A549 (cell line): ENCODE measurements at regions not wholly inside any gene's neighbourhood (a gene's known extent, or its start where the extent isn't known, plus 50 kb on each side); places are given as distances from the start of the nearest gene placed in this dataset.

Experiments used
- ATAC-seq, 2 experiments: fragments of 200-7000 bp in 1 of 2; fragments of >200 bp in 1 of 2; cut with Nextera tagmentation in 1 of 2; cut with Tn5 transposase in 1 of 2; 3 replicates each; pipeline versions ENCODE4 v1.8.0 to v1.9.1; 2018 to 2020; ENCODE audit warnings: mild to moderate bottlenecking in 1 of 2, moderate library complexity in 1 of 2
- CTCF ChIA-PET: fragments of 300-600 bp; sonication (Branson Sonifier 250); formaldehyde crosslinking; extraction: SDS; loops from one replicate; lab custom pipeline; 2021; ENCODE audit warnings: antibody characterized with exemption, inconsistent platforms; lab: Yijun Ruan, JAX
- POLR2A ChIA-PET: fragments of 350-600 bp; formaldehyde crosslinking; extraction: SDS; loops from one replicate; lab custom pipeline; 2021; ENCODE audit warnings: antibody characterized with exemption, inconsistent platforms; lab: Yijun Ruan, JAX
- DNase-seq, 2 experiments: peaks; one replicate each; pipeline versions ENCODE4 v3.0.0 to v3.0.0-alpha.2; 2011 to 2016; ENCODE audit warnings: low read depth in 1 of 2, low spot score in 1 of 2
- FAIRE-seq: peaks from 2 replicates; lab custom pipeline; 2011; peaks lifted over from hg19 to GRCh38; lab: Jason Lieb, UNC
- H3K27ac ChIP-seq, 2 experiments: fragments of >200 bp; sonication (Bioruptor Twin); formaldehyde crosslinking; 3 replicates each; pipeline ENCODE4 v1.5.1; 2016 to 2017
- H3K4me1 ChIP-seq: fragments of >200 bp; sonication (Bioruptor Twin); formaldehyde crosslinking; 3 replicates; pipeline ENCODE4 v1.6.1; 2016
- H3K4me2 ChIP-seq: fragments of >200 bp; sonication (Bioruptor Twin); formaldehyde crosslinking; 3 replicates; pipeline ENCODE4 v1.6.1; 2016
- H3K4me3 ChIP-seq: fragments of >200 bp; sonication (Bioruptor Twin); formaldehyde crosslinking; 3 replicates; pipeline ENCODE4 v1.5.1; 2016
- H3K9me3 ChIP-seq: fragments of >200 bp; sonication (Bioruptor Twin); formaldehyde crosslinking; 3 replicates; pipeline ENCODE4 v1.6.1; 2016
- BHLHE40 ChIP-seq: IDR thresholded peaks from 2 replicates; pipeline ENCODE4 v1.6.1; 2012; ENCODE audit warnings: low read depth, low read length, inconsistent platforms
- CEBPB ChIP-seq, 2 experiments: fragments of >200 bp in 1 of 2; sonication (Bioruptor Twin) in 1 of 2; formaldehyde crosslinking in 1 of 2; IDR thresholded peaks; 2 replicates each; pipeline ENCODE4 v1.6.1; 2012 to 2016
- EHF ChIP-seq: fragments of 250-450 bp; sonication (Bioruptor Pico); IDR thresholded peaks from 2 replicates; pipeline ENCODE4 v1.5.0; 2020; ENCODE audit warnings: mild to moderate bottlenecking
- FOSB ChIP-seq: fragments of 250-450 bp; sonication (Bioruptor Pico); IDR thresholded peaks from 2 replicates; pipeline ENCODE4 v1.5.0; 2020; ENCODE audit warnings: mild to moderate bottlenecking, moderate library complexity
- HOXA7 ChIP-seq: fragments of 250-450 bp; sonication (Bioruptor Pico); IDR thresholded peaks from 2 replicates; pipeline ENCODE4 v1.5.0; 2020; ENCODE audit warnings: mild to moderate bottlenecking, moderate library complexity
- HOXB5 ChIP-seq: fragments of 250-450 bp; sonication (Bioruptor Pico); IDR thresholded peaks from 2 replicates; pipeline ENCODE4 v1.5.0; 2020; ENCODE audit warnings: mild to moderate bottlenecking, moderate library complexity
- JUN ChIP-seq, 2 experiments: fragments of >200 bp; sonication (Bioruptor Twin); formaldehyde crosslinking; IDR thresholded peaks; 2 replicates in 1 of 2; 3 replicates in 1 of 2; pipeline ENCODE4 v1.6.1; 2016 to 2017
- JUNB ChIP-seq: fragments of >200 bp; sonication (Bioruptor Twin); formaldehyde crosslinking; IDR thresholded peaks from 2 replicates; pipeline ENCODE4 v1.6.1; 2016
- KDM1A ChIP-seq: fragments of 200-600 bp; sonication (generic); IDR thresholded peaks from 2 replicates; pipeline ENCODE4 v1.6.1; 2016; ENCODE audit warnings: low read depth, mild to moderate bottlenecking
- KDM5A ChIP-seq: fragments of 200-600 bp; sonication (generic); IDR thresholded peaks from 2 replicates; pipeline ENCODE4 v1.6.1; 2016; ENCODE audit warnings: antibody characterized with exemption, mild to moderate bottlenecking
- MAFK ChIP-seq: fragments of 450-650 bp; IDR thresholded peaks from 2 replicates; pipeline ENCODE4 v1.6.1; 2014; ENCODE audit not compliant: partially characterized antibody
- NFE2L2 ChIP-seq: fragments of 150-350 bp; conservative IDR thresholded peaks from 2 replicates; pipeline ENCODE4 v1.6.1; 2014; ENCODE audit warnings: low read length
- POLR2A ChIP-seq: IDR thresholded peaks from 2 replicates; pipeline ENCODE4 v1.6.1; 2012; ENCODE audit warnings: mild to moderate bottlenecking, low read length
- RAD21 ChIP-seq, 2 experiments: fragments of >200 bp in 1 of 2; sonication (Bioruptor Twin) in 1 of 2; formaldehyde crosslinking in 1 of 2; IDR thresholded peaks in 1 of 2; conservative IDR thresholded peaks in 1 of 2; 2 replicates in 1 of 2; 3 replicates in 1 of 2; pipeline ENCODE4 v1.6.1; 2012 to 2018; ENCODE audit warnings: inconsistent platforms in 1 of 2
- RNF2 ChIP-seq: fragments of 200-600 bp; sonication (generic); IDR thresholded peaks from 2 replicates; pipeline ENCODE4 v1.6.1; 2016; ENCODE audit warnings: low read depth, mild to moderate bottlenecking, antibody characterized with exemption, moderate library complexity, borderline replicate concordance
- SMC3 ChIP-seq: fragments of >200 bp; sonication (Bioruptor Twin); formaldehyde crosslinking; IDR thresholded peaks from 3 replicates; pipeline ENCODE4 v1.6.1; 2018; ENCODE audit warnings: inconsistent platforms
- TFCP2L1 ChIP-seq: fragments of 250-450 bp; sonication (Bioruptor Pico); IDR thresholded peaks from 2 replicates; pipeline ENCODE4 v1.5.0; 2021; ENCODE audit warnings: mild to moderate bottlenecking
- TP53 ChIP-seq: fragments of 250-450 bp; sonication (Bioruptor Pico); IDR thresholded peaks from 2 replicates; pipeline ENCODE4 v1.5.0; 2021; ENCODE audit warnings: mild to moderate bottlenecking, moderate library complexity
- ZFP36 ChIP-seq: fragments of 450-650 bp; IDR thresholded peaks from 2 replicates; pipeline ENCODE4 v1.6.1; 2014; ENCODE audit warnings: borderline replicate concordance; ENCODE audit not compliant: partially characterized antibody
- ZNF302 ChIP-seq: fragments of 250-450 bp; sonication (Bioruptor Pico); IDR thresholded peaks from 2 replicates; pipeline ENCODE4 v1.9.0; 2021; ENCODE audit warnings: inconsistent platforms, mild to moderate bottlenecking, moderate library complexity
- WGBS: methylation state at CpG from one replicate; pipeline ENCODE4 v1.1.6; 2017; ENCODE audit errors: missing lambda C conversion rate; 5-methylcytosine and 5-hydroxymethylcytosine counted together
- TF ChIP-seq, protein P1 (sequence below): fragments of 250-450 bp; sonication (Bioruptor Pico); IDR thresholded peaks from 2 replicates; pipeline ENCODE4 v1.5.0; 2020; ENCODE audit warnings: low read depth, mild to moderate bottlenecking, moderate library complexity
- TF ChIP-seq, protein P2 (sequence below): fragments of 200-600 bp; sonication (generic); IDR thresholded peaks from 2 replicates; pipeline ENCODE4 v1.6.1; 2016; ENCODE audit warnings: antibody characterized with exemption, mild to moderate bottlenecking, moderate library complexity
- TF ChIP-seq, protein P3 (sequence below): fragments of >200 bp; sonication (Bioruptor Twin); formaldehyde crosslinking; IDR thresholded peaks from 3 replicates; pipeline ENCODE4 v1.6.1; 2016
- TF ChIP-seq, protein P4 (sequence below): IDR thresholded peaks from 2 replicates; pipeline ENCODE4 v1.6.1; 2012

DNA sequence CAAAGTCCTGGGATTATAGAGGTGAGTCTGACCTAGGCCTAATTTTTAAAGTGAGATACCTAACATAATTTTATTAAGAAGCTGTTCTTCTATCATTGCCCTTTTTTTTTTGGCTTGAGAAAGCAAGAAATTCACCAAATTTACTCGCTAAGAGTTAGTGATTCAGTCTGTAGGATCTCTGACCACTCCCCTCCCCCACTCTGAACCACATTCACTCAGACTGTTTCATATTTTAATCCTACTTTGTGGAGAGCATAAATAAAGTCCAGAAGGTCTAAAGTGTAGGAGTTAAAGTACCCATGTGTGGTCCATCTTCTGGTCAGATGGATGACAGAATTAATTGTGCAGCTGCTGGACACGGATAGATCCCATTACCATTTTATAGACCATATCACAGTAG is 115.8 kb upstream of the MGAT5 start:
- TF ChIP-seq, protein P1, sequence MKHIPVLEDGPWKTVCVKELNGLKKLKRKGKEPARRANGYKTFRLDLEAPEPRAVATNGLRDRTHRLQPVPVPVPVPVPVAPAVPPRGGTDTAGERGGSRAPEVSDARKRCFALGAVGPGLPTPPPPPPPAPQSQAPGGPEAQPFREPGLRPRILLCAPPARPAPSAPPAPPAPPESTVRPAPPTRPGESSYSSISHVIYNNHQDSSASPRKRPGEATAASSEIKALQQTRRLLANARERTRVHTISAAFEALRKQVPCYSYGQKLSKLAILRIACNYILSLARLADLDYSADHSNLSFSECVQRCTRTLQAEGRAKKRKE (CRISPR knock-in tag) = no peak
- TF ChIP-seq KDM1A = no peak
- TF ChIP-seq RAD21 (conservative IDR thresholded peaks at IDR 0.05 in 1 of 2, IDR thresholded peaks at IDR 0.05 in 1 of 2) = no peak
- no peak for TF ChIP-seq JUN (IDR thresholded peaks at IDR 0.05)
- TF ChIP-seq, protein P2, sequence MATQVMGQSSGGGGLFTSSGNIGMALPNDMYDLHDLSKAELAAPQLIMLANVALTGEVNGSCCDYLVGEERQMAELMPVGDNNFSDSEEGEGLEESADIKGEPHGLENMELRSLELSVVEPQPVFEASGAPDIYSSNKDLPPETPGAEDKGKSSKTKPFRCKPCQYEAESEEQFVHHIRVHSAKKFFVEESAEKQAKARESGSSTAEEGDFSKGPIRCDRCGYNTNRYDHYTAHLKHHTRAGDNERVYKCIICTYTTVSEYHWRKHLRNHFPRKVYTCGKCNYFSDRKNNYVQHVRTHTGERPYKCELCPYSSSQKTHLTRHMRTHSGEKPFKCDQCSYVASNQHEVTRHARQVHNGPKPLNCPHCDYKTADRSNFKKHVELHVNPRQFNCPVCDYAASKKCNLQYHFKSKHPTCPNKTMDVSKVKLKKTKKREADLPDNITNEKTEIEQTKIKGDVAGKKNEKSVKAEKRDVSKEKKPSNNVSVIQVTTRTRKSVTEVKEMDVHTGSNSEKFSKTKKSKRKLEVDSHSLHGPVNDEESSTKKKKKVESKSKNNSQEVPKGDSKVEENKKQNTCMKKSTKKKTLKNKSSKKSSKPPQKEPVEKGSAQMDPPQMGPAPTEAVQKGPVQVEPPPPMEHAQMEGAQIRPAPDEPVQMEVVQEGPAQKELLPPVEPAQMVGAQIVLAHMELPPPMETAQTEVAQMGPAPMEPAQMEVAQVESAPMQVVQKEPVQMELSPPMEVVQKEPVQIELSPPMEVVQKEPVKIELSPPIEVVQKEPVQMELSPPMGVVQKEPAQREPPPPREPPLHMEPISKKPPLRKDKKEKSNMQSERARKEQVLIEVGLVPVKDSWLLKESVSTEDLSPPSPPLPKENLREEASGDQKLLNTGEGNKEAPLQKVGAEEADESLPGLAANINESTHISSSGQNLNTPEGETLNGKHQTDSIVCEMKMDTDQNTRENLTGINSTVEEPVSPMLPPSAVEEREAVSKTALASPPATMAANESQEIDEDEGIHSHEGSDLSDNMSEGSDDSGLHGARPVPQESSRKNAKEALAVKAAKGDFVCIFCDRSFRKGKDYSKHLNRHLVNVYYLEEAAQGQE = no peak
- TF ChIP-seq, protein P3, sequence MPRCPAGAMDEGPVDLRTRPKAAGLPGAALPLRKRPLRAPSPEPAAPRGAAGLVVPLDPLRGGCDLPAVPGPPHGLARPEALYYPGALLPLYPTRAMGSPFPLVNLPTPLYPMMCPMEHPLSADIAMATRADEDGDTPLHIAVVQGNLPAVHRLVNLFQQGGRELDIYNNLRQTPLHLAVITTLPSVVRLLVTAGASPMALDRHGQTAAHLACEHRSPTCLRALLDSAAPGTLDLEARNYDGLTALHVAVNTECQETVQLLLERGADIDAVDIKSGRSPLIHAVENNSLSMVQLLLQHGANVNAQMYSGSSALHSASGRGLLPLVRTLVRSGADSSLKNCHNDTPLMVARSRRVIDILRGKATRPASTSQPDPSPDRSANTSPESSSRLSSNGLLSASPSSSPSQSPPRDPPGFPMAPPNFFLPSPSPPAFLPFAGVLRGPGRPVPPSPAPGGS = no peak
- TF ChIP-seq ZNF302 (CRISPR knock-in tag) = no peak
- no peak for TF ChIP-seq FOSB
- TF ChIP-seq, protein P4, sequence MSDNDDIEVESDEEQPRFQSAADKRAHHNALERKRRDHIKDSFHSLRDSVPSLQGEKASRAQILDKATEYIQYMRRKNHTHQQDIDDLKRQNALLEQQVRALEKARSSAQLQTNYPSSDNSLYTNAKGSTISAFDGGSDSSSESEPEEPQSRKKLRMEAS = no peak
- no peak for TF ChIP-seq JUNB
- no peak for TF ChIP-seq POLR2A
- no peak for TF ChIP-seq HOXB5 (CRISPR knock-in tag)
- no peak for TF ChIP-seq RNF2
- TF ChIP-seq ZFP36 = no peak
- TF ChIP-seq, all 56 proteins: peak for 0
- no peaks in the 10 kb centered on the region for H3K9me3 ChIP-seq
- no peak for FAIRE-seq
- peaks cover 16% of the 10 kb centered on the region for H3K4me1 ChIP-seq
- no peak overlapping the region for H3K4me2 ChIP-seq
- no peak for ATAC-seq
- DNase-seq = no peak
- ChIA-PET POLR2A (no interaction called here), CTCF (no interaction called here)
- no peak overlapping the region for H3K4me3 ChIP-seq
- no peak overlapping the region for H3K27ac ChIP-seq
- 93% methylated on average over 2 of the region's 2 CpGs for WGBS

DNA sequence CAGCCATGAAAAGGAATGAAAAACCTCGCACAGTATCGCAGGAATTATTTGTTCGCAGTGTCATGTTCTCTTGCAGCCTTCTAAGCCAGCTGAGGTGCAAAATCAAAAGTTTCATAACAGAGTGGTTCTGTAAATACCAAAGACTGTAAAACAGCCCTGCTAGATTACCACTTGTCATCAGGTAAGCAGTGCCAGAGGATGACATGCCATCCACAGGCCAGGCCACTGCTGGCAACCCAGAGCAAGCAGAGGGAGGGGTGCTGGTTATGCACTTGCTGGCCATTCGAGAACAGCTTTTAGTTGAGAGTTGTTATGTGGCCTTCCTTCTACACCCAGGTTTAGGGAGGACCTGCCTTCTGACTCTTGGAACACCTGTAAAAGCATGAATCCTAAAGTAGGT is 114.3 kb upstream of the MGAT5 start:
- Histone ChIP-seq H3K4me3 (no peak overlapping the region), H3K4me2 (no peak overlapping the region), H3K9me3 (no peaks in the 10 kb centered on the region), H3K27ac (no peak overlapping the region), H3K4me1 (peaks cover 20% of the 10 kb centered on the region)
- POLR2A ChIA-PET = no interaction called here
- no peak for TF ChIP-seq KDM5A
- TF ChIP-seq CEBPB (IDR thresholded peaks at IDR 0.05) = no peak
- TF ChIP-seq, protein P3 = no peak
- TF ChIP-seq SMC3 = no peak
- no peak for TF ChIP-seq HOXA7 (CRISPR knock-in tag)
- no peak for TF ChIP-seq BHLHE40
- TF ChIP-seq, protein P2 = no peak
- TF ChIP-seq TFCP2L1 (CRISPR knock-in tag) = no peak
- TF ChIP-seq MAFK = no peak
- TF ChIP-seq NFE2L2 = no peak
- TF ChIP-seq FOSB = no peak
- TF ChIP-seq EHF (CRISPR knock-in tag) = no peak
- TF ChIP-seq TP53 = no peak
- FAIRE-seq (no peak), DNase-seq (no peak), ATAC-seq (no peak)
- CTCF ChIA-PET = no interaction called here
- 80% methylated on average over 4 of the region's 4 CpGs for WGBS
